Body of pancreas (tissue), 4 donors: ENCODE measurements at regions not wholly inside any gene's neighbourhood (a gene's known extent, or its start where the extent isn't known, plus 50 kb on each side); places are given as distances from the start of the nearest gene placed in this dataset.

Experiments used
- ATAC-seq: fragments of 150-250 bp; one replicate; pipeline ENCODE4 v1.9.1; 2016
- DNase-seq, 4 donors: peaks; one replicate each; pipeline ENCODE4 v3.0.0-alpha.2; 2019
- H3K27ac ChIP-seq, 4 donors: fragments of 200-600 bp; sonication (generic); 1 replicate in 3 of 4; 2 replicates in 1 of 4; pipeline versions ENCODE4 v1.5.1 to v1.6.1; 2016 to 2019; ENCODE audit warnings: mild to moderate bottlenecking in 1 of 4, mixed read lengths in 1 of 4, moderate library complexity in 1 of 4
- H3K27me3 ChIP-seq, 2 donors: fragments of 200-600 bp; sonication (generic); one replicate each; pipeline ENCODE4 v1.6.0; 2016; ENCODE audit warnings: mild to moderate bottlenecking in 1 of 2
- H3K36me3 ChIP-seq, 2 donors: fragments of 200-600 bp; sonication (generic); replicated peaks in 1 of 2; 2 replicates each; pipeline ENCODE4 v1.5.1; 2016; ENCODE audit warnings: low read depth in 2 of 2; ENCODE audit not compliant: insufficient read depth in 1 of 2
- H3K4me1 ChIP-seq: fragments of 200-600 bp; sonication (generic); one replicate; pipeline ENCODE4 v1.6.0; 2016
- H3K4me3 ChIP-seq, 2 donors: fragments of 200-600 bp; sonication (generic); 1 replicate in 1 of 2; 2 replicates in 1 of 2; pipeline ENCODE4 v1.5.1; 2016 to 2019
- H3K9me3 ChIP-seq, 3 donors: fragments of 200-600 bp; sonication (generic); 1 replicate in 2 of 3; 2 replicates in 1 of 3; pipeline ENCODE4 v1.5.1; 2016
- POLR2A ChIP-seq, 3 donors: fragments of 450-650 bp; IDR thresholded peaks; one replicate each; pipeline ENCODE4 v1.6.1; 2016; ENCODE audit warnings: antibody characterized with exemption in 3 of 3, mild to moderate bottlenecking in 2 of 3
- WGBS, 2 donors: methylation state at CpG; one replicate each; pipeline ENCODE4 v1.1.5; 2017; 5-methylcytosine and 5-hydroxymethylcytosine counted together
- intact Hi-C: fragments of 100-400 bp; cut with DNase I; formaldehyde crosslinking; loops from one replicate; pipeline ENCODE4 v1.15.1; 2023
- TF ChIP-seq, protein P1 (sequence below), 7 experiments: fragments of 450-650 bp in 4 of 7; fragments of 200-600 bp in 3 of 7; sonication (generic) in 3 of 7; IDR thresholded peaks; one replicate each; pipeline ENCODE4 v1.5.1; 2016 to 2019; ENCODE audit warnings: antibody characterized with exemption in 7 of 7

DNA sequence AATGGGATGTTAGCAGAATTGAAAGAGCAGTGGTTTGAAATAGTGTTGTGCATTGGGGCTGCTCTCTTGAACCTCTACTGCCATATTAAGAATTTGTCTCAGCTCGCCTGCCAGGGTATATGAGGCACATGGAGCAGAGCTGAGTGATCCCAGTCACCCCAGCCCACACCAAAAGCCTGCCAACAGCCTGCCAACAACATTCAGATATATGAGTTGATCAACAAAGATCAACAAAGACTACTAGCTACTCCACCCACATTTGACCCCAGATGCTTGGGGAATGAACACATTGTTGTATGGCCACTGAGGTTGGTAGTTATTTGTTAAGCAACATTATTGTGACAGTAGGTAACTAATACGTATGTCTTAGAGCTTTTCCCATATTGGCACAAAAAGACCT, 570.9 kb upstream of the IL12A start:
- Histone ChIP-seq H3K36me3 (no peaks in the 10 kb centered on the region), H3K27ac (no peak overlapping the region), H3K4me1 (no peaks in the 10 kb centered on the region), H3K9me3 (no peaks in the 10 kb centered on the region), H3K27me3 (no peaks in the 10 kb centered on the region), H3K4me3 (no peak overlapping the region)
- DNase-seq (no peak), ATAC-seq (no peak)
- intact Hi-C loops = no loop called here
- TF ChIP-seq POLR2A (IDR thresholded peaks at IDR 0.05) = no peak
- TF ChIP-seq, protein P1, sequence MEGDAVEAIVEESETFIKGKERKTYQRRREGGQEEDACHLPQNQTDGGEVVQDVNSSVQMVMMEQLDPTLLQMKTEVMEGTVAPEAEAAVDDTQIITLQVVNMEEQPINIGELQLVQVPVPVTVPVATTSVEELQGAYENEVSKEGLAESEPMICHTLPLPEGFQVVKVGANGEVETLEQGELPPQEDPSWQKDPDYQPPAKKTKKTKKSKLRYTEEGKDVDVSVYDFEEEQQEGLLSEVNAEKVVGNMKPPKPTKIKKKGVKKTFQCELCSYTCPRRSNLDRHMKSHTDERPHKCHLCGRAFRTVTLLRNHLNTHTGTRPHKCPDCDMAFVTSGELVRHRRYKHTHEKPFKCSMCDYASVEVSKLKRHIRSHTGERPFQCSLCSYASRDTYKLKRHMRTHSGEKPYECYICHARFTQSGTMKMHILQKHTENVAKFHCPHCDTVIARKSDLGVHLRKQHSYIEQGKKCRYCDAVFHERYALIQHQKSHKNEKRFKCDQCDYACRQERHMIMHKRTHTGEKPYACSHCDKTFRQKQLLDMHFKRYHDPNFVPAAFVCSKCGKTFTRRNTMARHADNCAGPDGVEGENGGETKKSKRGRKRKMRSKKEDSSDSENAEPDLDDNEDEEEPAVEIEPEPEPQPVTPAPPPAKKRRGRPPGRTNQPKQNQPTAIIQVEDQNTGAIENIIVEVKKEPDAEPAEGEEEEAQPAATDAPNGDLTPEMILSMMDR (IDR thresholded peaks at IDR 0.05) = no peak
- WGBS, 2 donors = 37 to 63% methylated on average over 2 of the region's 2 CpGs

DNA sequence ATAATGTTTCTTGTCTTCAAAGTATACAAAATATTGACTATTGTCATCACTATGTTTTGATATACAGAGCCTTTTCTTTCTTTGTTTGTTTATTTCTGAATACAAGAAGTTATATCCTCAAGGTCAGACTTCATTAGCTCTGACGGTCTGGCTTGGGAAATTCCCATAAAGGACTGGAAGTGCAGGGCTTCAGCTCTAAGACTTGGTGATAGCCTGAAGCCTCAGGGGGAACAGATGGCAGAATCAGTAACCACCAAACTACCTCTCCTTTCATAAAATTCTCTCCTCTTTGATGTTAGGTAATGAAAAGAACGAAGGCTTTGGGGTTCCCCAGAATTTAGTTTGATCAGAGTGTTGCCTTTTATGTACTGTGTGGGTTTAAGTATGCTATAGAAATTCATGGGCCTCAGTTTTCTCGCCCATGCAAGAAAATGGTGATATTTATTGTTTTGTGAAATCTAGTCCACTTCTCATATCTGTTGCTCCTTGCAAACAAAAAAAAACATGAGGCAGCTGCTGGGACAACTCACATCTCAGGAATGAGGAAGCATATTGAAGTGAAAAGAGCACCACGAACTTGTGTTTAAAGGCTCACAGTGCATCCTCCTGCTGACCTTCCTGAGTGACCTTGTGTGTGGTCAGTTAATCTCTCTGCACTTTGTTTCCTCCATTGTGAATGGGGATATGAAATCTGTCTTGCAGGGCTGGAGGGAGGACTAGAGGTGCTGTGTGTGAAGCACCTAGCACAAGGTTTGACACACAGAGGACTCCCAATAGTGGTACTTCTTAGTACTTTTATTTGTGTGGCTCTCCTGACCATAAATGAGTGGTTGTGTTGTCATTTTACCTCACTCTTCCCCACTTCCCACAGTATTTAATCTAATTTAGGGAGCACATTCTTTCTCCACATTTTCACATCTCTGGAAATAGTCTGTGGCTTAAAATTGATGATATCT, 569.8 kb upstream of the IL12A start:
- no peaks in the 10 kb centered on the region for H3K27me3 ChIP-seq
- H3K4me3 ChIP-seq = no peak overlapping the region
- H3K4me1 ChIP-seq = no peaks in the 10 kb centered on the region
- 14 to 40% methylated on average over 4 of the region's 4 CpGs for WGBS, 2 donors
- no peak for ATAC-seq
- no peak for TF ChIP-seq POLR2A (IDR thresholded peaks at IDR 0.05)
- TF ChIP-seq, protein P1 (IDR thresholded peaks at IDR 0.05) = no peak
- no peaks in the 10 kb centered on the region for H3K36me3 ChIP-seq
- DNase-seq = no peak
- H3K27ac ChIP-seq = no peak overlapping the region
- H3K9me3 ChIP-seq = no peaks in the 10 kb centered on the region
- intact Hi-C loops = no loop called here

GRCh38 chr3:159429702-159430101, 558.9 kb upstream of the IL12A start:
- TF ChIP-seq, protein P1 (IDR thresholded peaks at IDR 0.05) = no peak
- Histone ChIP-seq H3K27ac (no peak overlapping the region), H3K9me3 (no peaks in the 10 kb centered on the region), H3K4me1 (no peaks in the 10 kb centered on the region), H3K27me3 (no peaks in the 10 kb centered on the region), H3K36me3 (no peaks in the 10 kb centered on the region), H3K4me3 (no peak overlapping the region)
- intact Hi-C loops = no loop called here
- ATAC-seq (no peak), DNase-seq (no peak)
- 35 to 36% methylated on average over 2 of the region's 2 CpGs for WGBS, 2 donors

DNA sequence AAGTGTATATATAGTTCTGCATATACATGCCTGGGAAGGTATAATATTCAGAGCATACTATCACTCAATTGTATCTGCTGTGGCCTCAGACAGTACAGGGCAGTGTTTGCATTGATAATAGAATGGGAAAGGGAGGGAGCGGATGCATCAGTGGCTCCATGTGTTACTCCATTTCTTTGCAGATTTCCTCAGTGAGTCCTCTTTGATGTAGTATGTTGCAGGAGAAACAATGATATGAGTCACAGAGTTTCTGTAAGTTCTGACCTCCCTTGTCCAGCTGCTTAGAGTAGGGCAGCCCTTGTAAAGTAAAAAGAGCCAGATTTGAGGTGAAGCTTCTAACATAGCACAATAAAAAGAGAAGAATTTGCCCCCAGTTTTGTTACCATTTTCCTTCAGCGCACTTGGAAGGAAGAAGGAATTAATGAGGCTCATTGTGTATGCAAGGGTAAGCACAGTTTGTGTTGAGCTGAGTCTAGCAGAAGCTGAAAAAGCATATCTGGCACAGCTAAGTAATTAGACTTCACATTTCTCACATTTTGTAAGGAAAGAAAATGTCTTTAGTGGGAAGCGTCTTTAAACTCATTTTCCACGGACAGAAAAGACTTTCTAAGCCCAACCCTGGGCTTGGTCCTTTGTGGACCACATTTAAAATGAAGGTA, 555.8 kb upstream of the IL12A start:
- Histone ChIP-seq H3K4me1 (no peaks in the 10 kb centered on the region), H3K4me3 (no peak overlapping the region), H3K36me3 (no peaks in the 10 kb centered on the region), H3K27ac (no peak overlapping the region), H3K27me3 (no peaks in the 10 kb centered on the region), H3K9me3 (no peaks in the 10 kb centered on the region)
- ATAC-seq (no peak), DNase-seq (no peak)
- TF ChIP-seq, protein P1 (IDR thresholded peaks at IDR 0.05) = no peak
- TF ChIP-seq POLR2A (IDR thresholded peaks at IDR 0.05) = no peak
- 62 to 68% methylated on average over 4 of the region's 4 CpGs for WGBS, 2 donors
- intact Hi-C loops = no loop called here
